ENCODE measurements at regions not wholly inside any gene's neighbourhood (a gene's known extent, or its start where the extent isn't known, plus 50 kb on each side); places are given as distances from the start of the nearest gene placed in this dataset.

DNA sequence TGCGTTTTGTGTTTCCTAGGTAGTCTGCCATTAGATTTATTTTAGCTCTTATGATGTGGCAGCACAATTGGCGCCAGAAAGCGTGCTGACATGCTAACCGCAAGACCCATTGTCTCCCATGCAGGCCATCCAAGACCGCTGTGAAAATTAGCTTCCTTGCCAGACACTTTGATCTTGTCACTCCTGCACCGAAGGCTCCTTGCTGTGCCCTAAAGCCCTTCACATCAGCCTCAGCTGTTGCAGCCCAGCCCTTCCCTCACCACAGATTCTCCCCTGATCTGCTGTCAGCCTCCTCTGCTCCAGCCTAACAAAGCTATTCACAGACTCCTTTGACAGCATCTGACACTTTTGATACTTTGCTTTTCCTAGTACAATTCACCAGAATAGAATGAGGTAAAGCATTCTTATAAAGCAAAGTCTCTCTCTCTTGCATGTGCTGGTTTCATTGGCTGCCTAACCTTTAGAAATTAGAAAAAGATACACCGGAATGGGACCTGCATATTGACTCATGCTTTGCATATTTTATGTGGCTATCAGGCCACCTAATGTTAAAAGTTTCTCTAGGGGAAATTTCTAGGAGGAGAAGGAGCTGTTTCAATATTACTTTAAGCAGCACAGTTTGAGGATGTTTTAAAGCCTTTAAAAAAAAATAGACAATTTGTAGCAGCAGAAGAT is 280.3 kb upstream of the FMN2 start:
- TF ChIP-seq, protein P1, sequence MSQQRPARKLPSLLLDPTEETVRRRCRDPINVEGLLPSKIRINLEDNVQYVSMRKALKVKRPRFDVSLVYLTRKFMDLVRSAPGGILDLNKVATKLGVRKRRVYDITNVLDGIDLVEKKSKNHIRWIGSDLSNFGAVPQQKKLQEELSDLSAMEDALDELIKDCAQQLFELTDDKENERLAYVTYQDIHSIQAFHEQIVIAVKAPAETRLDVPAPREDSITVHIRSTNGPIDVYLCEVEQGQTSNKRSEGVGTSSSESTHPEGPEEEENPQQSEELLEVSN (IDR thresholded peaks at IDR 0.05; ENCODE audit: borderline replicate concordance in 1 of 2, extremely low read depth in 1 of 2, insufficient read depth in 1 of 2, insufficient read length in 1 of 2, low read depth in 1 of 2, low read length in 1 of 2, poor library complexity in 1 of 2, severe bottlenecking in 1 of 2) = no peak
- TF ChIP-seq NFRKB (IDR thresholded peaks at IDR 0.05; ENCODE audit: low read depth) (no peak), TAF9B (IDR thresholded peaks at IDR 0.05; ENCODE audit: partially characterized antibody) (no peak), DMBX1 (CRISPR knock-in tag; IDR thresholded peaks at IDR 0.05; ENCODE audit: borderline replicate concordance) (no peak), ZNF24 (IDR thresholded peaks at IDR 0.05) (no peak), SMC3 (conservative IDR thresholded peaks at IDR 0.05; ENCODE audit: insufficient read depth, low read depth, low read length) (no peak), MEF2D (tag; conservative IDR thresholded peaks at IDR 0.05; ENCODE audit: low read depth) (no peak), ZNF668 (CRISPR knock-in tag; IDR thresholded peaks at IDR 0.05) (no peak), JUN (IDR thresholded peaks at IDR 0.05; ENCODE audit: borderline replicate concordance, low read depth, low read length) (no peak), JUN (CRISPR knock-in tag; IDR thresholded peaks at IDR 0.05; ENCODE audit: borderline replicate concordance) (no peak), EP300 (IDR thresholded peaks at IDR 0.05; ENCODE audit: low read length) (no peak), CBFB (CRISPR knock-in tag; IDR thresholded peaks at IDR 0.05) (no peak)
- TF ChIP-seq, protein P2, sequence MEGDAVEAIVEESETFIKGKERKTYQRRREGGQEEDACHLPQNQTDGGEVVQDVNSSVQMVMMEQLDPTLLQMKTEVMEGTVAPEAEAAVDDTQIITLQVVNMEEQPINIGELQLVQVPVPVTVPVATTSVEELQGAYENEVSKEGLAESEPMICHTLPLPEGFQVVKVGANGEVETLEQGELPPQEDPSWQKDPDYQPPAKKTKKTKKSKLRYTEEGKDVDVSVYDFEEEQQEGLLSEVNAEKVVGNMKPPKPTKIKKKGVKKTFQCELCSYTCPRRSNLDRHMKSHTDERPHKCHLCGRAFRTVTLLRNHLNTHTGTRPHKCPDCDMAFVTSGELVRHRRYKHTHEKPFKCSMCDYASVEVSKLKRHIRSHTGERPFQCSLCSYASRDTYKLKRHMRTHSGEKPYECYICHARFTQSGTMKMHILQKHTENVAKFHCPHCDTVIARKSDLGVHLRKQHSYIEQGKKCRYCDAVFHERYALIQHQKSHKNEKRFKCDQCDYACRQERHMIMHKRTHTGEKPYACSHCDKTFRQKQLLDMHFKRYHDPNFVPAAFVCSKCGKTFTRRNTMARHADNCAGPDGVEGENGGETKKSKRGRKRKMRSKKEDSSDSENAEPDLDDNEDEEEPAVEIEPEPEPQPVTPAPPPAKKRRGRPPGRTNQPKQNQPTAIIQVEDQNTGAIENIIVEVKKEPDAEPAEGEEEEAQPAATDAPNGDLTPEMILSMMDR (IDR thresholded peaks at IDR 0.05 in 2 of 3, conservative IDR thresholded peaks at IDR 0.05 in 1 of 3; ENCODE audit: insufficient read depth in 2 of 3, low read depth in 1 of 3, low read length in 3 of 3) = no peak

Measured in K562 (cell line).